Astrocyte of the spinal cord (primary cell): ENCODE measurements at regions not wholly inside any gene's neighbourhood (a gene's known extent, or its start where the extent isn't known, plus 50 kb on each side); places are given as distances from the start of the nearest gene placed in this dataset.
"Not testable (repeated sequence)": the region's sequence is repeated elsewhere in the genome, so short reads cannot be mapped to it uniquely, and the experiment has no call there.

ENCODE experiments used
- DNase-seq: peaks from one replicate; pipeline ENCODE4 v3.0.0; 2011; ENCODE audit warnings: low read depth, low spot score
- H3K4me3 ChIP-seq: 2 replicates; pipeline ENCODE4 v1.5.1; 2011; ENCODE audit warnings: low read depth, mild to moderate bottlenecking, low read length, moderate library complexity
- CTCF ChIP-seq: IDR thresholded peaks from 2 replicates; pipeline ENCODE4 v1.5.1; 2012; ENCODE audit warnings: low read depth, mild to moderate bottlenecking, low read length, inconsistent platforms
- in situ Hi-C: cut with HindIII; loops from 2 replicates; pipeline ENCODE4 v1.10.0; 2017; ENCODE audit warnings: low sequenced_read_pairs

GRCh38 chr6:170057034-170057734 is 233.7 kb downstream of the DLL1 start:
- TF ChIP-seq CTCF = no peak
- no peak overlapping the region for H3K4me3 ChIP-seq
- no peak for DNase-seq
- in situ Hi-C loops = no loop called here

- DNase-seq = no peak
- in situ Hi-C loops = no loop called here
- no peak for TF ChIP-seq CTCF
- H3K4me3 ChIP-seq = no peak overlapping the region
Observed at GRCh38 chr6:170056278-170056711, 234.6 kb downstream of the DLL1 start.

- H3K4me3 ChIP-seq, DNase-seq, in situ Hi-C loops: not testable (repeated sequence)
Observed at GRCh38 chr6:170055797-170056196, 235.1 kb downstream of the DLL1 start.

- in situ Hi-C loops = no loop called here
- H3K4me3 ChIP-seq = no peak overlapping the region
- TF ChIP-seq CTCF = no peak
- DNase-seq = no peak
Observed at GRCh38 chr6:170053966-170054661, 236.8 kb downstream of the DLL1 start.

GRCh38 chr6:170052991-170053821 is 237.7 kb downstream of the DLL1 start:
- no peak for TF ChIP-seq CTCF
- DNase-seq = no peak
- in situ Hi-C loops = no loop called here
- no peak overlapping the region for H3K4me3 ChIP-seq

- no peak for TF ChIP-seq CTCF
- H3K4me3 ChIP-seq = no peak overlapping the region
- DNase-seq = no peak
- in situ Hi-C loops = no loop called here
Observed at GRCh38 chr6:170051229-170052172, 239.4 kb downstream of the DLL1 start.
